ENCODE measurements at regions not wholly inside any gene's neighbourhood (a gene's known extent, or its start where the extent isn't known, plus 50 kb on each side); places are given as distances from the start of the nearest gene placed in this dataset.
A peak's percentile ranks its signal among the peaks of the same experiment; 100 is the strongest.

GRCh38 chr11:13094930-13095687 is 86.0 kb downstream of the RASSF10 start:
- Histone ChIP-seq H2AFZ (replicated peaks) (no peak overlapping the region), H3K4me2 (no peak overlapping the region), H3F3A (ENCODE audit: low read depth) (peaks cover 10% of the 10 kb centered on the region), H4K20me1 (ENCODE audit: low read depth) (no peaks in the 10 kb centered on the region), H3K4me1 (peaks cover 14% of the 10 kb centered on the region), H3K27me3 (no peaks in the 10 kb centered on the region), H3K9me3 (ENCODE audit: low read depth) (no peaks in the 10 kb centered on the region), H3K27ac (no peak overlapping the region), H3K79me2 (ENCODE audit: low read depth) (no peaks in the 10 kb centered on the region), H3K9ac (no peak overlapping the region), H3K36me3 (no peaks in the 10 kb centered on the region), H3K4me3 (no peak overlapping the region)
- Mint-ChIP-seq H3K27ac (no peak overlapping the region), H3K4me3 (no peak overlapping the region), H3K27me3 (ENCODE audit: insufficient read depth, low read depth) (peaks cover 3% of the 10 kb centered on the region), H3K9me3 (peaks cover 4% of the 10 kb centered on the region), H3K36me3 (no peaks in the 10 kb centered on the region), H3K4me1 (peaks cover 14% of the 10 kb centered on the region)
- DNase-seq (ENCODE audit: low spot score) = no peak
- TF ChIP-seq EZH2phosphoT487 (IDR thresholded peaks at IDR 0.05) (no peak), EZH2 (IDR thresholded peaks at IDR 0.05) (no peak)
- TF ChIP-seq, protein P1, sequence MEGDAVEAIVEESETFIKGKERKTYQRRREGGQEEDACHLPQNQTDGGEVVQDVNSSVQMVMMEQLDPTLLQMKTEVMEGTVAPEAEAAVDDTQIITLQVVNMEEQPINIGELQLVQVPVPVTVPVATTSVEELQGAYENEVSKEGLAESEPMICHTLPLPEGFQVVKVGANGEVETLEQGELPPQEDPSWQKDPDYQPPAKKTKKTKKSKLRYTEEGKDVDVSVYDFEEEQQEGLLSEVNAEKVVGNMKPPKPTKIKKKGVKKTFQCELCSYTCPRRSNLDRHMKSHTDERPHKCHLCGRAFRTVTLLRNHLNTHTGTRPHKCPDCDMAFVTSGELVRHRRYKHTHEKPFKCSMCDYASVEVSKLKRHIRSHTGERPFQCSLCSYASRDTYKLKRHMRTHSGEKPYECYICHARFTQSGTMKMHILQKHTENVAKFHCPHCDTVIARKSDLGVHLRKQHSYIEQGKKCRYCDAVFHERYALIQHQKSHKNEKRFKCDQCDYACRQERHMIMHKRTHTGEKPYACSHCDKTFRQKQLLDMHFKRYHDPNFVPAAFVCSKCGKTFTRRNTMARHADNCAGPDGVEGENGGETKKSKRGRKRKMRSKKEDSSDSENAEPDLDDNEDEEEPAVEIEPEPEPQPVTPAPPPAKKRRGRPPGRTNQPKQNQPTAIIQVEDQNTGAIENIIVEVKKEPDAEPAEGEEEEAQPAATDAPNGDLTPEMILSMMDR (IDR thresholded peaks at IDR 0.05) = no peak

DNA sequence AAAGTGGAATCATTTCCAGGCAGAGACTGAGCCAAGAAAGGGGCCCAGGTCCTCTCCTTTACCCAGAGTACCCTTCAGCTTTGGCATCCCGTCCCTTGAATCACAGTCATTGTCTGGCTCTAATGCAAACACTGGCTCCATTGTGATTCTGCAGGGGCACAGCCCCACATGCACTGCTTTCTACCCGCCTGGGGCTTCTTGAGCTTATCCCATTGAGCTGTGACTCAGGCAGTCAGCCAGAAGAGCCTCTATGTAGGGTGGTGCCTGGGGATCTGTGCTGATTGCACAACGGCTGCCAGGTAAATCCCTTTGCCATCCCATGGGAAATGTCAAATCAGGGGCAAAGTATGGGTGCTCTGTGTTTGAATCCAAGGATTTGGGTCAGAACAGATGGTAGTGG is 88.9 kb downstream of the RASSF10 start:
- H3K27me3 Mint-ChIP-seq (ENCODE audit: insufficient read depth, low read depth) = peaks cover 4% of the 10 kb centered on the region
- no peaks in the 10 kb centered on the region for H3K27me3 ChIP-seq
- H3K36me3 Mint-ChIP-seq = no peaks in the 10 kb centered on the region
- H3K9ac ChIP-seq = no peak overlapping the region
- no peaks in the 10 kb centered on the region for H3K79me2 ChIP-seq (ENCODE audit: low read depth)
- peak overlapping the region; percentile 7 for H3K4me2 ChIP-seq
- no peak overlapping the region for H3K4me3 ChIP-seq
- H3K27ac ChIP-seq = no peak overlapping the region
- H2AFZ ChIP-seq (replicated peaks) = no peak overlapping the region
- H3K4me3 Mint-ChIP-seq = no peak overlapping the region
- peaks cover 34% of the 10 kb centered on the region for H3K4me1 ChIP-seq
- H4K20me1 ChIP-seq (ENCODE audit: low read depth) = no peaks in the 10 kb centered on the region
- H3F3A ChIP-seq (ENCODE audit: low read depth) = peaks cover 35% of the 10 kb centered on the region
- no peak for TF ChIP-seq EZH2phosphoT487 (IDR thresholded peaks at IDR 0.05)
- no peaks in the 10 kb centered on the region for H3K9me3 ChIP-seq (ENCODE audit: low read depth)
- no peaks in the 10 kb centered on the region for H3K36me3 ChIP-seq
- peak; percentile 75 for DNase-seq (ENCODE audit: low spot score)
- no peak overlapping the region for H3K27ac Mint-ChIP-seq
- peaks cover 22% of the 10 kb centered on the region for H3K4me1 Mint-ChIP-seq
- H3K9me3 Mint-ChIP-seq = no peaks in the 10 kb centered on the region

GRCh38 chr11:13098616-13099289 is 89.6 kb downstream of the RASSF10 start:
- Mint-ChIP-seq H3K9me3 (no peaks in the 10 kb centered on the region), H3K36me3 (no peaks in the 10 kb centered on the region), H3K27me3 (ENCODE audit: insufficient read depth, low read depth) (peaks cover 4% of the 10 kb centered on the region), H3K4me1 (peaks cover 22% of the 10 kb centered on the region), H3K4me3 (no peak overlapping the region), H3K27ac (no peak overlapping the region)
- H3K9me3 ChIP-seq (ENCODE audit: low read depth) = no peaks in the 10 kb centered on the region
- no peak overlapping the region for H2AFZ ChIP-seq (replicated peaks)
- H3K27ac ChIP-seq = no peak overlapping the region
- H3K4me2 ChIP-seq = peak overlapping the region; percentile 7
- DNase-seq (ENCODE audit: low spot score) = no peak
- peaks cover 41% of the 10 kb centered on the region for H3K4me1 ChIP-seq
- peaks cover 39% of the 10 kb centered on the region for H3F3A ChIP-seq (ENCODE audit: low read depth)
- no peaks in the 10 kb centered on the region for H4K20me1 ChIP-seq (ENCODE audit: low read depth)
- H3K36me3 ChIP-seq = no peaks in the 10 kb centered on the region
- no peak for TF ChIP-seq EZH2 (IDR thresholded peaks at IDR 0.05)
- TF ChIP-seq, protein P1 (IDR thresholded peaks at IDR 0.05) = no peak
- TF ChIP-seq EZH2phosphoT487 (IDR thresholded peaks at IDR 0.05) = no peak
- H3K9ac ChIP-seq = no peak overlapping the region
- H3K4me3 ChIP-seq = no peak overlapping the region
- H3K27me3 ChIP-seq = no peaks in the 10 kb centered on the region
- no peaks in the 10 kb centered on the region for H3K79me2 ChIP-seq (ENCODE audit: low read depth)
